ENCODE measurements at regions not wholly inside any gene's neighbourhood (a gene's known extent, or its start where the extent isn't known, plus 50 kb on each side); places are given as distances from the start of the nearest gene placed in this dataset.

DNA sequence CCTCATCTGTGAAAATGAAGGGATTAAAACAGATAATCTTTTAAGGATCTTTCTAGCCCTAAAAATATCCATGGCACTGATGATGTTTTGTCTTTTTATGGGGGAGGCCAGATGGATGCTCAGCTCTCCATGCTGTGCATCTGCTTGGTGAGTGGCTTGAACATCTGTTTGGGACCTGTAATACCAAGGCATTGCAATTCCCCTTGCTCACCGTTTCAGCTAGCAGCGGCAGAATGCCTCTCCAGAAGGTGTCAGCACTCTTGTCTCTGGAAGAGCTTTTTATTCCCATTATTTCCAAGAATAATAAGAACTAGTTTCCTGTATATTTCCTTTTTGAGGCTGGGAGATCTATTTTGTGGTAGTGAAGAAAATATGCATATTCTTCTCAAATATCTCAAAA lies 151.9 kb upstream of the ANK2 start:
- TF ChIP-seq POLR2A (IDR thresholded peaks at IDR 0.05) (no peak), CTCF (IDR thresholded peaks at IDR 0.05) (no peak)
